Activated CD8-positive, alpha-beta T cell treated with anti-CD3 and anti-CD28 coated beads, Interleukin-2, amount 10 ng/mL, durations not matched to agents 7 days and 5 days (primary cell): ENCODE measurements at regions not wholly inside any gene's neighbourhood (a gene's known extent, or its start where the extent isn't known, plus 50 kb on each side); places are given as distances from the start of the nearest gene placed in this dataset.
"Not testable (repeated sequence)": the region's sequence is repeated elsewhere in the genome, so short reads cannot be mapped to it uniquely, and the experiment has no call there.

Experiments
- ATAC-seq: fragments of 150-1000 bp; cut with Tn5 transposase; one replicate; pipeline ENCODE4 v1.10.0; 2021; ENCODE audit warnings: moderate library complexity
- CTCF ChIA-PET: fragments of 350-600 bp; sonication (Branson Sonifier 250); formaldehyde crosslinking; loops from one replicate; lab custom pipeline; 2021; ENCODE audit warnings: antibody characterized with exemption; lab: Charles Lee
- POLR2A ChIA-PET: fragments of 350-600 bp; sonication (Branson Sonifier 250); formaldehyde crosslinking; loops from one replicate; lab custom pipeline; 2021; ENCODE audit warnings: antibody characterized with exemption; lab: Charles Lee
- DNase-seq: peaks from one replicate; pipeline ENCODE4 v3.0.0-alpha.2; 2020
- H3K27ac Mint-ChIP-seq: one replicate; pipeline ENCODE4 v1.8.0; 2021; ENCODE audit warnings: mild to moderate bottlenecking, mixed read lengths
- H3K27me3 Mint-ChIP-seq: one replicate; pipeline ENCODE4 v1.8.0; 2021; ENCODE audit warnings: low read depth, mixed read lengths
- H3K36me3 Mint-ChIP-seq: one replicate; pipeline ENCODE4 v1.8.0; 2021; ENCODE audit warnings: low read depth, mixed read lengths
- H3K4me1 Mint-ChIP-seq: one replicate; pipeline ENCODE4 v1.8.0; 2021; ENCODE audit warnings: low read depth, mixed read lengths
- H3K4me3 Mint-ChIP-seq: one replicate; pipeline ENCODE4 v1.8.0; 2021; ENCODE audit warnings: mild to moderate bottlenecking, mixed read lengths
- H3K9me3 Mint-ChIP-seq: one replicate; pipeline ENCODE4 v1.8.0; 2022; ENCODE audit warnings: mixed read lengths; ENCODE audit not compliant: insufficient read depth

DNA sequence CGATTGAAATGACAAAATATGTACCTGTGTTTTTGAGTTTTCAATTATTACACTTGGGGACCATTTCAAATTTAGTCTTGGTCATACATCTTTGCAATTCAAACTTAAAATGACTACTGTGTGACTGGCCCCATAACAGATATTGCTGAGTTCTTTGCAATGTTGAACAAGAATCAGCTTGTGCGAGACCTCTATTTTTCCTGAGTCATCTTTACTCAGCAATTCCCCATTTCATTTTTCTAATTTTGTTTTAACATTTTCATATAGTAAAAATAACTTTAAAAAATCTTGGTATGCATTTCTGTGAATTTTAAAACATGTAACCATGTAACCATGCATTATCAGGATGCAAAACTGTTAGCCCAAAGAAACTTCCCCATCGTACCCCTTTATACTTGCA is 678.1 kb downstream of the ANKRD7 start:
- POLR2A ChIA-PET: no interaction called here
- CTCF ChIA-PET: no interaction called here

DNA sequence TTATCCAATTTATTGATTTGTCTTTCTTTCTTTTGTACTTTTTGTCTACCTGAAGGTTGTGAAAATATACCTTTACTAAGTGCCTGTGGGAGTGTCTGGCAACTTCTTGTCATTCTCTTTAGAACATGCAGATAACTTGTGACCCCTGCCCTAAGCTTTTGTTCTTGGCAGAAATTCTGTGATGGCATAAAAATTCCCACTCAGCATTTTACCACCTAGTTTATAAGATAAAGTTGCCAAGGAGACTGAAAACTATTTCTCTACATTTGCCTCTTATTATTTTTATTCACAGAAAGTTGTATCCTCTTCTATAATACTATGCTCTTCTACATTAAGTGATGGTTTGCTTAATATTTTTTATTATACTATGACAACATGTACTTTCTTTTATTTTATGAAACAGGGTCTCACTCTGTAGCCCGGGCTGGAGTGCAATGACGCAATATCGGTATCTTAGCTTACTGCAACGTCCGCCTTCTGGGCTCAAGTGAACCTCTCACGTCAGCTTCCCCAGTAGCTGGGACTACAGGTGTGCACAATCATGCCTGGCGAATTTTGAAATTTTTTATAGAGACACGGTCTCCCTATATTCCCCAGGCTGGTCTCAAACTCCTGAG is 683.5 kb downstream of the ANKRD7 start:
- Mint-ChIP-seq H3K27me3 (no peaks in the 10 kb centered on the region), H3K9me3 (peaks cover 5% of the 10 kb centered on the region), H3K4me3 (no peak overlapping the region), H3K27ac (no peak overlapping the region), H3K36me3 (no peaks in the 10 kb centered on the region), H3K4me1 (no peaks in the 10 kb centered on the region)
- ATAC-seq (no peak), DNase-seq (no peak)
- CTCF ChIA-PET: no interaction called here
- POLR2A ChIA-PET: no interaction called here

More for the DNA sequence above, 678.1 kb downstream of the ANKRD7 start:
- no peaks in the 10 kb centered on the region for H3K36me3 Mint-ChIP-seq
- DNase-seq: no peak
- ATAC-seq: no peak
- no peak overlapping the region for H3K27ac Mint-ChIP-seq
- H3K9me3 Mint-ChIP-seq: peaks cover 5% of the 10 kb centered on the region
- H3K4me3 Mint-ChIP-seq: no peak overlapping the region
- no peaks in the 10 kb centered on the region for H3K4me1 Mint-ChIP-seq
- no peaks in the 10 kb centered on the region for H3K27me3 Mint-ChIP-seq

DNA sequence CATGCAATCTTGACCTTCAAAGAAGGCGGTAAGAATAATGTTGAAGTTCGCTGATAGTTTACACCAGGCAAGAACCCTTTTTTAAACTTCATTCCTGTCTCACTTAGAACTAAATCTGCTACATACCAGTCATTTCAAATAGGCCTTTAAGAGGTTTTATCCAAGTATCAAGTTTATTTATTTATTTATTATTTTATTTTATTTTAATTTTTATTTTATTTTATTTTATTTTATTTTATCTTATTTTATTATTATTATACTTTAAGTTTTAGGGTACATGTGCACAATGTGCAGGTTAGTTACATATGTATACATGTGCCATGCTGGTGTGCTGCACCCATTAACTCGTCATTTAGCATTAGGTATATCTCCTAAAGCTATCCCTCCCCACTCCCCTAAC is 691.6 kb downstream of the ANKRD7 start:
- DNase-seq, H3K9me3 Mint-ChIP-seq, H3K4me1 Mint-ChIP-seq, POLR2A ChIA-PET, H3K27ac Mint-ChIP-seq, H3K4me3 Mint-ChIP-seq, ATAC-seq, H3K27me3 Mint-ChIP-seq, CTCF ChIA-PET, H3K36me3 Mint-ChIP-seq: not testable (repeated sequence)

DNA sequence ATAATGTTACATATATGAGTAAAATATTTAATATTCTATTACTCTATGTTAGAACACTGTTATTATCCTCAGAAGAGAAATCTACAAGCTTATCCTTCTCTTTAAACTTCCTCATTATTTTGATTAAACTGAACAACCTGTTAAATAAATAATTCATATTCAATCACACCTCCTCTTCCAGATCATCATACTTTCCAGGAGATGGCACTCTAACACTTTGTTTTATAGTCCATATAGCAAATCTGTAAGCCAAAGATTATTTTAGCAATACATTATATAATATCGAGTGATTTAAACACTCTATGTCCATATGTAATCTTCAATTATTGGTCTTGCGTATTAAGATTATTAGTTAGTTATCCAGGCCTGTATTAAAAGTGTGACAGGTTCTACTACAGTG is 694.1 kb downstream of the ANKRD7 start:
- no peak for DNase-seq
- ChIA-PET CTCF (no interaction called here), POLR2A (no interaction called here)
- Mint-ChIP-seq H3K27me3 (no peaks in the 10 kb centered on the region), H3K9me3 (no peaks in the 10 kb centered on the region), H3K4me3 (no peak overlapping the region), H3K36me3 (no peaks in the 10 kb centered on the region), H3K27ac (no peak overlapping the region), H3K4me1 (no peaks in the 10 kb centered on the region)
- no peak for ATAC-seq

DNA sequence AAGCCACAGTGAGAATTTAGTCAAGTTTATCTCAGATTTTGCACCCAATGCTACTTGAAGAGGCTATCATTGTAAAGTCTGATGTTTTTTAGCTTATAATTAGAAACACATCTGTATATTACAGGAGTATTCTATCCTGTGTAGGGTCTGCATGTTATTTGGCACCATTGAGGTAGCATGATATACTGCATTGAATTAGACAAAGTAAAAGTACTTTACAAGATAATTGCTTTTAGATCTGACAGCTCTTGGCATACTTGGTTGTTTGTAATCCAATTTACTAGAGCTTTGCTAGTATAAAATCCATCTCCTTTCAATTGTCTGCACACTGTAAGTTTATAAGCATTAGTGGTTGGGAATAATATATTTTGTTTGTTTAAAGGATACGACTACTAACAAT is 714.3 kb downstream of the ANKRD7 start:
- Mint-ChIP-seq H3K27me3 (no peaks in the 10 kb centered on the region), H3K9me3 (no peaks in the 10 kb centered on the region), H3K4me1 (no peaks in the 10 kb centered on the region), H3K27ac (no peak overlapping the region), H3K36me3 (no peaks in the 10 kb centered on the region), H3K4me3 (no peak overlapping the region)
- ChIA-PET POLR2A (no interaction called here), CTCF (no interaction called here)
- no peak for ATAC-seq
- DNase-seq: no peak

DNA sequence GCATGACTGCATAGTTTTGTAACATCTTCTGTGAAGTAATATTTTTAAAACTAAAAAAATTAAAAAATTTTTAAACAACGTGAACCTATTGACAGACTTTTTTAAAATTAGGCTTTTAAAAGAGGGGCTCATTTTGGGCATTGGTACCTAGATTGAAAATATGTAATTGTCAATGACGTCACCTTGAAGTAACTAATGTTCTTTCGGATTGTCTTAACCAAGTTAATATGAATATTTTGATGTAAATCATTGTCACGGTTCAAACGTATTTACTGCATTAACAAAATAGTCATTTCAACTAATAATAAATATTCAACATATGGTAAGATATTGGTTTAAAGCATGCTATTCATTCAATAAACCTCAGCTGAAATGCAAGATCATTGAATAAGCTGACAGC is 719.8 kb downstream of the ANKRD7 start:
- Mint-ChIP-seq H3K4me3 (no peak overlapping the region), H3K36me3 (no peaks in the 10 kb centered on the region), H3K9me3 (peaks cover 4% of the 10 kb centered on the region), H3K27me3 (no peaks in the 10 kb centered on the region), H3K4me1 (no peaks in the 10 kb centered on the region), H3K27ac (no peak overlapping the region)
- CTCF ChIA-PET: no interaction called here
- ATAC-seq: no peak
- DNase-seq: no peak
- POLR2A ChIA-PET: no interaction called here

DNA sequence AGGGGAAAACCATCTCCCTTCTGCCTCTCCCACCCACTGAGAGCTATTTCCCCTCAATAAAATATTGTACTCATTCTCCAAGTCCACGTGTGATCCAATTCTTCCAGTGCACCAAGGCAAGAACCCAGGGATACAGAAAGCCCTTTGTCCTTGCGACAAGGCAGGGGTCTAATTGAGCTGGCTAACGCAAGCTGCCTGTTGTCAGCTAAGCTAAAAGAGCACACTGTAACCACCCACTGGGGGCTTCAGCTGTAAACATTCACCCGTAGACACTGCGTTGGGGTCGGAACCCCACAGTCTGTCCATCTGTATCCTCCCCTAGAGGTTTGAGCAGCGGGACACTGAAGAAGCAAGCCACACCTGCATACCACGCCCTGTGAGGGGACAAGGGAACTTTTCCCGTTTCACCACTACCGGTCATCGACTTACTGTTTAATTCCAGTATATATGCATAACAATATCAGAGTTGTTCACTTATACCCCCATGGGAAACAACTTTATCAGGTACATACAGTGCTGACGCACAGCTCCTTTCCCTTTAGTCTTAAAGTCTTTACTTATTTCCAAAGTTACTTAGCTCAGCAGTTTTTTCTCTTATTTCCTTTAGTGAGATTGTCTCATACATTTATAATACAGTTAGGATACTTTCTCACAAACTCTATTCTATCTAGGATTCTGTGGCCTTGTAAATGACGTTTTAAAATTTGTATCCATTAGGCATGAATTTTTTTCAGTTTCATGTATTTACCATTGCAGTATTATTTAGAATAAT is 721.6 kb downstream of the ANKRD7 start:
- Mint-ChIP-seq H3K9me3 (peaks cover 4% of the 10 kb centered on the region), H3K4me3 (no peak overlapping the region), H3K27me3 (no peaks in the 10 kb centered on the region), H3K4me1 (no peaks in the 10 kb centered on the region), H3K36me3 (no peaks in the 10 kb centered on the region), H3K27ac (no peak overlapping the region)
- POLR2A ChIA-PET: no interaction called here
- CTCF ChIA-PET: no interaction called here
- ATAC-seq: no peak
- DNase-seq: no peak

DNA sequence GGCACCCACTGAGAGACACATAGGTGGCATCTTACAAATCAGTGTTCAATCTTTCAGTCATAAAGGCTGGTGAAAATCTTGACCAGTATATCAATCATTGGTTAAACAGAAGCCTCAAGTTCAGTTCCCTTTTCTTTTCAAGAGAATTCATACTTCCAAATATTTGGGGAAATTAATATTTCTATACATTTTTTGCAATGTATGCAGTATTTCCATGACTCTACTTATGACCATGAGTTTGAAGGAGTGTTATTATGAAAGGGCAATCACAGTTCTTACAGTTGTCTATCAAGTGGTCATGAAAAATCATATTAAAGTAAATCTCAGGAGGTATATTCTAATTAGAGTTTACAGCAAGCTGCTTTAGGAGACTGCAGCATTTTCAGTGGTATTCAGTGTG is 724.0 kb downstream of the ANKRD7 start:
- no peaks in the 10 kb centered on the region for H3K36me3 Mint-ChIP-seq
- DNase-seq (no peak), ATAC-seq (no peak)
- no peaks in the 10 kb centered on the region for H3K27me3 Mint-ChIP-seq
- no peak overlapping the region for H3K4me3 Mint-ChIP-seq
- ChIA-PET POLR2A (no interaction called here), CTCF (no interaction called here)
- no peaks in the 10 kb centered on the region for H3K4me1 Mint-ChIP-seq
- peaks cover 4% of the 10 kb centered on the region for H3K9me3 Mint-ChIP-seq
- no peak overlapping the region for H3K27ac Mint-ChIP-seq

DNA sequence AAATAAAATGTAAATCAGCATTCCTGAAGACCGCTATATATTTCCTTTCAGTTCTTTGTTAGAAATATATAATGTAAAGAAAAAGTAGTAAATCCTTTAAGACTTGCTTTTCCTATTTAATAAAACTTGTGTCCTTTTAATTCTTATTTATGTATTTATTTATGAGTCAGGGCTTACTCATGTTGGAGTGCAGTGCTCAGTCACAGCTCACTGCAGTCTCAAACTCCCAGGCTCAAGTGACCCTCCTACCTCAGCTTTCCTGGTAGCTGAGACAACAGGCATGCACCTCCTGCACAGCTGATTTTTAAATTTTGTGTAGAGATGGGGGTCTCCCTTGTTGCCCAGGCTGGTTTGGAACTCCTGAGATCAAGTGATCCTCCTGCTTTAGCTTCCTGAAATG is 724.5 kb downstream of the ANKRD7 start:
- Mint-ChIP-seq H3K36me3 (no peaks in the 10 kb centered on the region), H3K27ac (no peak overlapping the region), H3K9me3 (peaks cover 6% of the 10 kb centered on the region), H3K27me3 (no peaks in the 10 kb centered on the region), H3K4me3 (no peak overlapping the region), H3K4me1 (no peaks in the 10 kb centered on the region)
- DNase-seq (no peak), ATAC-seq (no peak)
- CTCF ChIA-PET: no interaction called here
- POLR2A ChIA-PET: no interaction called here

DNA sequence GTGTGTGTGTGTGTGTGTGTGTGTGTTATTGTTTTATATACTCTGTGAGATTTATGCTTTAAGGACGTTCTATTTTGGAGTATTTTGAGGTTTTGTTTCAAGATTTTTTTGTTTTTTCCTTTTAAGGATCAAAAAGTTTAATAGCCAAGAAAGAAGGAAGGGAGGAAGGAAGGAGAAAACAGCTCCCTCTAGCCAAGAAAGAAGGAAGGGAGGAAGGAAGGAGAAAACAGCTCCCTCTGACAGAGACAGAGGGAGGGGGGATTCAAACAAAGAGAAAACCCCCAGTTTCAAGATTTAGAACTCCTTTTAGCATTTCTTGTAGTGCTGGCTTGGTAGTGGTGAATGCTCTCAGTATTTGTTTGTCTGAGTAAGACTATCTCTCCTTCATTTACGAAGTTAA is 731.8 kb downstream of the ANKRD7 start:
- CTCF ChIA-PET, DNase-seq, H3K36me3 Mint-ChIP-seq, H3K27ac Mint-ChIP-seq, H3K4me1 Mint-ChIP-seq, POLR2A ChIA-PET, ATAC-seq, H3K27me3 Mint-ChIP-seq, H3K4me3 Mint-ChIP-seq: not testable (repeated sequence)
- H3K9me3 Mint-ChIP-seq: peaks cover 15% of the 10 kb centered on the region

DNA sequence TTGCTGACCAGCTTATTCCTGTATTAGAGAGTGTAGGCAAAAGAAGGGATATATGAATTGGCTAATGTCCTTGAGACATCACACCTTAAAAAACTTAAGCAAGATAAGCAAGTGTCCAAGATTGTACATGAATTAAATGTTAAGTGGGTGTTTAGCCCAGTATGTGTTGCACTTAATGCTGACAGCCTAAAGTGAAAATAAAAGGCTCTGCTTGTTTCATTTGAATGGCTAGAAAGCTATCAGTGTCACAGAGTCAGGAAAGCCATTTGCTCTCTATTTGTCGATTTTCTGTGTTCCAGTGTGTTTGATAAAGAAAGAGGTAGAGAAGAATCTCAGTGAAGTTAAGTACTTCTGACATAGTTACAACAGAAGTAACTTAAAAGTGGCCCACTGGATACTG is 744.9 kb downstream of the ANKRD7 start:
- ChIA-PET POLR2A (no interaction called here), CTCF (no interaction called here)
- Mint-ChIP-seq H3K36me3 (no peaks in the 10 kb centered on the region), H3K9me3 (peaks cover 6% of the 10 kb centered on the region), H3K4me3 (no peak overlapping the region), H3K27ac (no peak overlapping the region), H3K27me3 (no peaks in the 10 kb centered on the region), H3K4me1 (no peaks in the 10 kb centered on the region)
- ATAC-seq: no peak
- no peak for DNase-seq

DNA sequence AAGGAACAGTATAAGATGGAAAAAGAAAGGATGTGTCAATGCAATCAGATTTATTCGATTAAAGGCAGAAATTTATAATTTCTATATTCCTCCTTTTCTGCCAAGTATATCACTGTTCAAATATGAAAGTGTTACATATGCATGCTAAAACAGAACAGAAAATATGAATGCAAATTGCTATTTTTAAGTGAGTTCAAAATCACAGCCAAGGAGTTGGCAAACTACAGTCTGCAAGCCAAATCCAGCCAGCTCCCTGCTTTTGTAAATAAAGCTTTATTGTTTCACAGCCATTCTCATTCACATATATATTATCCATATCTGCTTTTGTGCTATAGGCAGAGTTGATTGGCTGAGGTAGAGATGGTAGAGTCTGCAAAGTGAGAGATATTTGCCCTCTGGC is 747.2 kb downstream of the ANKRD7 start:
- no peak overlapping the region for H3K27ac Mint-ChIP-seq
- ATAC-seq (no peak), DNase-seq (no peak)
- no peaks in the 10 kb centered on the region for H3K36me3 Mint-ChIP-seq
- no peaks in the 10 kb centered on the region for H3K4me1 Mint-ChIP-seq
- H3K4me3 Mint-ChIP-seq: no peak overlapping the region
- CTCF ChIA-PET: no interaction called here
- H3K9me3 Mint-ChIP-seq: peaks cover 6% of the 10 kb centered on the region
- POLR2A ChIA-PET: no interaction called here
- no peaks in the 10 kb centered on the region for H3K27me3 Mint-ChIP-seq

DNA sequence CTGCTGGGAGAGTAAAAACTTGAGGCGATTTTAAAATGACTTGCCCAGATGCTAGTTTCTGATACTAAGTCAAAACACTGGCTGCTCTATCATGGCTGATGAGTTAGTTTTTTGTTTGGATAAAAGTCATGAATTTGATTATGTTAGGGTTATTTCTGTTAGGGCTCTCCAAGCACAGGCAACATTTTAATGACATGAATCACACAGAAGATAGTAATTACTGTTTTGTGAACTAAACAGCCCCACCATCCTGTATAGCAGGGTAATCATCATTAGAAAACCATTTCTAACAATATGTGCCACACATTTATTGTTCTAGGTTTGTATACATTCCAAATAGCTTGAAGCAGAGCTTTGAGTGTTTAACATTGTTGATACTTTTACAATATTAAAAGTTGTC is 750.3 kb downstream of the ANKRD7 start:
- H3K4me1 Mint-ChIP-seq: no peaks in the 10 kb centered on the region
- ATAC-seq (no peak), DNase-seq (no peak)
- no peaks in the 10 kb centered on the region for H3K36me3 Mint-ChIP-seq
- no peak overlapping the region for H3K4me3 Mint-ChIP-seq
- H3K27ac Mint-ChIP-seq: no peak overlapping the region
- no peaks in the 10 kb centered on the region for H3K27me3 Mint-ChIP-seq
- peaks cover 11% of the 10 kb centered on the region for H3K9me3 Mint-ChIP-seq
- ChIA-PET CTCF (no interaction called here), POLR2A (no interaction called here)
